ENCODE measurements at regions not wholly inside any gene's neighbourhood (a gene's known extent, or its start where the extent isn't known, plus 50 kb on each side); places are given as distances from the start of the nearest gene placed in this dataset.

- TF ChIP-seq ARID4B (CRISPR knock-in tag; IDR thresholded peaks at IDR 0.05; ENCODE audit: borderline replicate concordance) = no peak
Observed at GRCh38 chr10:76729346-76729745, 908.3 kb downstream of the KCNMA1 start (continued).

- no peak for ATAC-seq
- H3K4me3 Mint-ChIP-seq = no peak overlapping the region
- DNase-seq (ENCODE audit: low spot score) = no peak
- TF ChIP-seq PRRX2 (CRISPR knock-in tag; IDR thresholded peaks at IDR 0.05) = no peak
- TF ChIP-seq FOXP1 (CRISPR knock-in tag; IDR thresholded peaks at IDR 0.05; ENCODE audit: borderline replicate concordance) = no peak
- TF ChIP-seq GTF2I (CRISPR knock-in tag; conservative IDR thresholded peaks at IDR 0.05) = no peak
- TF ChIP-seq TP53 (CRISPR knock-in tag; IDR thresholded peaks at IDR 0.05) = no peak
- no peak for TF ChIP-seq RORB (CRISPR knock-in tag; IDR thresholded peaks at IDR 0.05)
- no peak for TF ChIP-seq ZSCAN18 (CRISPR knock-in tag; IDR thresholded peaks at IDR 0.05)
- no peak for TF ChIP-seq FOXK1 (CRISPR knock-in tag; IDR thresholded peaks at IDR 0.05)
- TF ChIP-seq NR3C1 (CRISPR knock-in tag; conservative IDR thresholded peaks at IDR 0.05; ENCODE audit: low read depth) = no peak
- no peak for TF ChIP-seq ELF4 (CRISPR knock-in tag; IDR thresholded peaks at IDR 0.05; ENCODE audit: low read depth)
- no peak for TF ChIP-seq NR1H2 (CRISPR knock-in tag; IDR thresholded peaks at IDR 0.05)
- TF ChIP-seq ZNF219 (CRISPR knock-in tag; IDR thresholded peaks at IDR 0.05; ENCODE audit: borderline replicate concordance) = no peak
- no peaks in the 10 kb centered on the region for H3K4me1 Mint-ChIP-seq
- peaks cover 8% of the 10 kb centered on the region for H3K36me3 Mint-ChIP-seq
- peaks cover 16% of the 10 kb centered on the region for H3K9me3 Mint-ChIP-seq
- peaks cover 2% of the 10 kb centered on the region; the same call in 1 of the 2 replicates for H3K27me3 Mint-ChIP-seq (ENCODE audit: low read depth)
- no peak overlapping the region for H3K27ac Mint-ChIP-seq
- ChIA-PET POLR2A (no interaction called here), CTCF (no interaction called here)
Observed at GRCh38 chr10:76727038-76727437, 910.6 kb downstream of the KCNMA1 start.

- Mint-ChIP-seq H3K4me1 (no peaks in the 10 kb centered on the region), H3K27ac (no peak overlapping the region), H3K4me3 (no peak overlapping the region), H3K9me3 (no peaks in the 10 kb centered on the region), H3K36me3 (no peaks in the 10 kb centered on the region), H3K27me3 (ENCODE audit: low read depth) (no peaks in the 10 kb centered on the region)
- POLR2A ChIA-PET = no interaction called here
- ATAC-seq (peak; percentile 50), DNase-seq (ENCODE audit: low spot score) (no peak)
- CTCF ChIA-PET = no interaction called here
- TF ChIP-seq SMAD3 (CRISPR knock-in tag; IDR thresholded peaks at IDR 0.05; ENCODE audit: borderline replicate concordance) (no peak), ZNF512 (CRISPR knock-in tag; IDR thresholded peaks at IDR 0.05; ENCODE audit: borderline replicate concordance) (no peak), TEAD1 (CRISPR knock-in tag; IDR thresholded peaks at IDR 0.05) (no peak)
Observed at GRCh38 chr10:76723844-76724243, 913.8 kb downstream of the KCNMA1 start.

Measured in WTC11 (cell line).